ENCODE measurements at regions not wholly inside any gene's neighbourhood (a gene's known extent, or its start where the extent isn't known, plus 50 kb on each side); places are given as distances from the start of the nearest gene placed in this dataset.

GRCh38 chr2:41434991-41435390, 612.8 kb upstream of the PKDCC start:
- POLR2A ChIA-PET (ENCODE audit: low non-redundant PET), result no interaction called here
- no peak for TF ChIP-seq CTCF (conservative IDR thresholded peaks at IDR 0.05; ENCODE audit: low read depth, low read length)
- TF ChIP-seq EZH2 (IDR thresholded peaks at IDR 0.05; ENCODE audit: borderline replicate concordance, low read depth, low read length, poor library complexity, severe bottlenecking), result no peak
- peaks cover 7% of the 10 kb centered on the region for H3K9me3 ChIP-seq (ENCODE audit: low read depth, low read length, poor library complexity, severe bottlenecking)
- intact Hi-C loops (cut with micrococcal nuclease; ENCODE audit: unreplicated experiment), result no loop called here
- H3K27me3 ChIP-seq (replicated peaks; ENCODE audit: insufficient read depth, low read depth, low read length, poor library complexity), result no peaks in the 10 kb centered on the region
- DNase-seq (ENCODE audit: low spot score), result no peak
- no peaks in the 10 kb centered on the region for H3K4me1 ChIP-seq (ENCODE audit: insufficient read depth, low read length, poor library complexity, severe bottlenecking)
- no peak overlapping the region for H3K4me3 ChIP-seq (ENCODE audit: low read depth, low read length, poor library complexity, severe bottlenecking)
- CTCF ChIA-PET, result no interaction called here
- BruUV-seq (replicated peaks), result no TSS peak
- no peak overlapping the region for H3K27ac ChIP-seq (ENCODE audit: low read depth, low read length, poor library complexity, severe bottlenecking)
- no peaks in the 10 kb centered on the region for H3K36me3 ChIP-seq (ENCODE audit: insufficient read depth, low read length, poor library complexity, severe bottlenecking)

- no peaks in the 10 kb centered on the region for H3K4me1 ChIP-seq (ENCODE audit: insufficient read depth, low read length, poor library complexity, severe bottlenecking)
- no peaks in the 10 kb centered on the region for H3K36me3 ChIP-seq (ENCODE audit: insufficient read depth, low read length, poor library complexity, severe bottlenecking)
- no peak for DNase-seq (ENCODE audit: low spot score)
- TF ChIP-seq CTCF (conservative IDR thresholded peaks at IDR 0.05; ENCODE audit: low read depth, low read length) (no peak), EZH2 (IDR thresholded peaks at IDR 0.05; ENCODE audit: borderline replicate concordance, low read depth, low read length, poor library complexity, severe bottlenecking) (no peak)
- no TSS peak for BruUV-seq (replicated peaks)
- CTCF ChIA-PET, result no interaction called here
- H3K9me3 ChIP-seq (ENCODE audit: low read depth, low read length, poor library complexity, severe bottlenecking), result peaks cover 7% of the 10 kb centered on the region
- no peak overlapping the region for H3K27ac ChIP-seq (ENCODE audit: low read depth, low read length, poor library complexity, severe bottlenecking)
- intact Hi-C loops (cut with micrococcal nuclease; ENCODE audit: unreplicated experiment), result no loop called here
- peaks cover 9% of the 10 kb centered on the region for H3K27me3 ChIP-seq (replicated peaks; ENCODE audit: insufficient read depth, low read depth, low read length, poor library complexity)
- POLR2A ChIA-PET (ENCODE audit: low non-redundant PET), result no interaction called here
- no peak overlapping the region for H3K4me3 ChIP-seq (ENCODE audit: low read depth, low read length, poor library complexity, severe bottlenecking)
Observed at GRCh38 chr2:41441958-41442357, 605.9 kb upstream of the PKDCC start.

GRCh38 chr2:41445865-41446264, 602.0 kb upstream of the PKDCC start:
- TF ChIP-seq EZH2 (IDR thresholded peaks at IDR 0.05; ENCODE audit: borderline replicate concordance, low read depth, low read length, poor library complexity, severe bottlenecking), result no peak
- no peak for TF ChIP-seq CTCF (conservative IDR thresholded peaks at IDR 0.05; ENCODE audit: low read depth, low read length)
- Histone ChIP-seq H3K27ac (ENCODE audit: low read depth, low read length, poor library complexity, severe bottlenecking) (no peak overlapping the region), H3K27me3 (replicated peaks; ENCODE audit: insufficient read depth, low read depth, low read length, poor library complexity) (peaks cover 6% of the 10 kb centered on the region), H3K9me3 (ENCODE audit: low read depth, low read length, poor library complexity, severe bottlenecking) (no peaks in the 10 kb centered on the region), H3K36me3 (ENCODE audit: insufficient read depth, low read length, poor library complexity, severe bottlenecking) (no peaks in the 10 kb centered on the region), H3K4me1 (ENCODE audit: insufficient read depth, low read length, poor library complexity, severe bottlenecking) (no peaks in the 10 kb centered on the region), H3K4me3 (ENCODE audit: low read depth, low read length, poor library complexity, severe bottlenecking) (no peak overlapping the region)
- BruUV-seq (replicated peaks), result no TSS peak
- no peak for DNase-seq (ENCODE audit: low spot score)
- intact Hi-C loops (cut with micrococcal nuclease; ENCODE audit: unreplicated experiment), result no loop called here
- ChIA-PET CTCF (no interaction called here), POLR2A (ENCODE audit: low non-redundant PET) (no interaction called here)

Data from A673 (cell line).